Bronchial epithelial cell (primary cell): ENCODE measurements at regions not wholly inside any gene's neighbourhood (a gene's known extent, or its start where the extent isn't known, plus 50 kb on each side); places are given as distances from the start of the nearest gene placed in this dataset.

ENCODE experiments used
- DNase-seq: peaks from one replicate; pipeline ENCODE4 v3.0.0-alpha.2; 2010; ENCODE audit warnings: low read depth
- FAIRE-seq: peaks from 2 replicates; lab custom pipeline; 2011; peaks lifted over from hg19 to GRCh38; lab: Jason Lieb, UNC
- H3K27me3 ChIP-seq: 2 replicates; pipeline ENCODE4 v1.5.1; 2011; ENCODE audit warnings: low read length; ENCODE audit not compliant: control insufficient read depth, insufficient read depth
- H3K36me3 ChIP-seq: 2 replicates; pipeline ENCODE4 v1.5.1; 2011; ENCODE audit warnings: low read length; ENCODE audit not compliant: control insufficient read depth, insufficient read depth
- H3K4me3 ChIP-seq: 2 replicates; pipeline ENCODE4 v1.5.1; 2011; ENCODE audit warnings: mild to moderate bottlenecking, low read depth, low read length, control low read depth
- CTCF ChIP-seq: IDR thresholded peaks from 2 replicates; pipeline ENCODE4 v1.5.1; 2011; ENCODE audit warnings: mild to moderate bottlenecking, moderate library complexity, low read length, control low read depth, inconsistent platforms; ENCODE audit not compliant: insufficient read depth, severe bottlenecking

- no peak for TF ChIP-seq CTCF
- H3K36me3 ChIP-seq, result no peaks in the 10 kb centered on the region
- H3K27me3 ChIP-seq, result peaks cover 3% of the 10 kb centered on the region
- H3K4me3 ChIP-seq, result no peak overlapping the region
- FAIRE-seq (no peak), DNase-seq (no peak)
These were observed 298.0 kb upstream of the PIK3R1 start for GRCh38 chr5:67917561-67917960.

- FAIRE-seq, result no peak
- H3K36me3 ChIP-seq, result no peaks in the 10 kb centered on the region
- no peak for TF ChIP-seq CTCF
- DNase-seq, result no peak
- H3K27me3 ChIP-seq, result no peaks in the 10 kb centered on the region
- H3K4me3 ChIP-seq, result no peak overlapping the region
These were observed 305.0 kb upstream of the PIK3R1 start for GRCh38 chr5:67910546-67910945.

- DNase-seq, result no peak
- no peak overlapping the region for H3K4me3 ChIP-seq
- no peak for TF ChIP-seq CTCF
- H3K27me3 ChIP-seq, result no peaks in the 10 kb centered on the region
- FAIRE-seq, result no peak
- H3K36me3 ChIP-seq, result no peaks in the 10 kb centered on the region
These were observed 307.3 kb upstream of the PIK3R1 start for GRCh38 chr5:67908126-67908765.

GRCh38 chr5:67904366-67904765 is 311.2 kb upstream of the PIK3R1 start:
- FAIRE-seq (no peak), DNase-seq (no peak)
- Histone ChIP-seq H3K36me3 (no peaks in the 10 kb centered on the region), H3K27me3 (peaks cover 2% of the 10 kb centered on the region), H3K4me3 (no peak overlapping the region)
- TF ChIP-seq CTCF, result no peak

GRCh38 chr5:67903656-67904055 is 311.9 kb upstream of the PIK3R1 start:
- Histone ChIP-seq H3K27me3 (peaks cover 2% of the 10 kb centered on the region), H3K4me3 (no peak overlapping the region), H3K36me3 (no peaks in the 10 kb centered on the region)
- DNase-seq, result no peak
- no peak for FAIRE-seq
- TF ChIP-seq CTCF, result no peak

- H3K36me3 ChIP-seq, result no peaks in the 10 kb centered on the region
- FAIRE-seq, result no peak
- DNase-seq, result no peak
- H3K4me3 ChIP-seq, result no peak overlapping the region
- H3K27me3 ChIP-seq, result peaks cover 2% of the 10 kb centered on the region
- no peak for TF ChIP-seq CTCF
These were observed 312.4 kb upstream of the PIK3R1 start for GRCh38 chr5:67903121-67903520.
